B cell (primary cell): ENCODE measurements at regions not wholly inside any gene's neighbourhood (a gene's known extent, or its start where the extent isn't known, plus 50 kb on each side); places are given as distances from the start of the nearest gene placed in this dataset.

Source experiments
- ATAC-seq: fragments of 200-7000 bp; cut with Tn5 transposase; one replicate; pipeline ENCODE4 v1.10.0; 2021; ENCODE audit warnings: low read depth, mild to moderate bottlenecking, moderate number of reproducible peaks, moderate library complexity
- CTCF ChIA-PET: fragments of 350-600 bp; sonication (Branson Sonifier 250); formaldehyde crosslinking; loops from one replicate; lab custom pipeline; 2021; ENCODE audit warnings: antibody characterized with exemption, inconsistent platforms; lab: Charles Lee
- POLR2A ChIA-PET: fragments of 350-600 bp; sonication (Branson Sonifier 250); formaldehyde crosslinking; loops from one replicate; lab custom pipeline; 2021; ENCODE audit warnings: antibody characterized with exemption; lab: Charles Lee
- DNase-seq: peaks from one replicate; pipeline ENCODE4 v3.0.0; 2013
- H2AFZ ChIP-seq: 2 replicates; pipeline ENCODE4 v1.6.1; 2012; ENCODE audit warnings: mild to moderate bottlenecking, low read depth, low read length; ENCODE audit not compliant: insufficient read depth, poor library complexity, severe bottlenecking
- H3K27ac ChIP-seq, 2 donors: 1 replicate in 1 of 2; 2 replicates in 1 of 2; pipeline ENCODE4 v1.5.1; 2012 to 2013; ENCODE audit warnings: low read length in 2 of 2, mild to moderate bottlenecking in 2 of 2, moderate library complexity in 1 of 2
- H3K27me3 ChIP-seq, 4 experiments: fragments of 200-600 bp in 1 of 4; sonication (generic) in 1 of 4; replicated peaks in 1 of 4; 1 replicate in 2 of 4; 2 replicates in 2 of 4; pipeline versions ENCODE4 v1.6.1 to v1.7.0; 2013 to 2016; ENCODE audit warnings: low read length in 3 of 4, mild to moderate bottlenecking in 2 of 4, mixed read lengths in 1 of 4, moderate library complexity in 1 of 4; ENCODE audit not compliant: insufficient read depth in 4 of 4, control insufficient read depth in 3 of 4; ENCODE audit errors: control extremely low read depth in 1 of 4
- H3K36me3 ChIP-seq, 2 experiments: replicated peaks in 1 of 2; 1 replicate in 1 of 2; 2 replicates in 1 of 2; pipeline versions ENCODE4 v1.6.1 to v1.7.1; 2013; ENCODE audit warnings: low read length in 1 of 2; ENCODE audit not compliant: insufficient read depth in 2 of 2, control insufficient read depth in 1 of 2; ENCODE audit errors: control extremely low read depth in 1 of 2, extremely low read depth in 1 of 2
- H3K4me1 ChIP-seq, 2 donors: fragments of 200-600 bp in 1 of 2; sonication (generic) in 1 of 2; 1 replicate in 1 of 2; 2 replicates in 1 of 2; pipeline versions ENCODE4 v1.5.1 to v1.6.1; 2013 to 2017; ENCODE audit warnings: low read length in 2 of 2; ENCODE audit not compliant: control insufficient read depth in 2 of 2, insufficient read depth in 2 of 2
- H3K4me2 ChIP-seq: replicated peaks from 2 replicates; pipeline ENCODE3; 2012; ENCODE audit warnings: mild to moderate bottlenecking, low read depth, low read length; ENCODE audit not compliant: poor library complexity, severe bottlenecking
- H3K4me3 ChIP-seq, 5 experiments: fragments of 200-600 bp in 1 of 5; sonication (generic) in 1 of 5; 1 replicate in 3 of 5; 2 replicates in 2 of 5; pipeline versions ENCODE4 v1.5.1 to v1.7.0; 2011 to 2016; ENCODE audit warnings: low read length in 4 of 5, mild to moderate bottlenecking in 4 of 5, low read depth in 2 of 5, control low read depth in 1 of 5, moderate library complexity in 1 of 5; ENCODE audit not compliant: insufficient read depth in 1 of 5; ENCODE audit errors: control extremely low read depth in 1 of 5, extremely low read depth in 1 of 5
- H3K79me2 ChIP-seq: fragments of 200-600 bp; sonication (generic); one replicate; pipeline ENCODE4 v1.6.0; 2016; ENCODE audit warnings: low read length; ENCODE audit not compliant: control insufficient read depth, insufficient read depth
- H3K9ac ChIP-seq: fragments of 200-600 bp; sonication (generic); 2 replicates; pipeline ENCODE4 v1.6.1; 2017; ENCODE audit warnings: mild to moderate bottlenecking, low read length, moderate library complexity
- H3K9me3 ChIP-seq, 3 donors: one replicate each; pipeline versions ENCODE4 v1.6.1 to v1.7.1; 2013; ENCODE audit warnings: low read length in 2 of 3; ENCODE audit not compliant: control insufficient read depth in 2 of 3, insufficient read depth in 1 of 3; ENCODE audit errors: control extremely low read depth in 1 of 3
- H4K20me1 ChIP-seq: 2 replicates; pipeline ENCODE4 v1.6.0; 2012; ENCODE audit warnings: mild to moderate bottlenecking, low read length; ENCODE audit not compliant: insufficient read depth, control insufficient read depth, poor library complexity, severe bottlenecking
- H3K27ac Mint-ChIP-seq: one replicate; pipeline ENCODE4 v1.8.0; 2021; ENCODE audit warnings: mixed read lengths
- H3K27me3 Mint-ChIP-seq: one replicate; pipeline ENCODE4 v1.8.0; 2021; ENCODE audit warnings: mixed read lengths
- H3K4me1 Mint-ChIP-seq: one replicate; pipeline ENCODE4 v1.8.0; 2021; ENCODE audit warnings: mixed read lengths
- H3K4me3 Mint-ChIP-seq: one replicate; pipeline ENCODE4 v1.8.0; 2021; ENCODE audit warnings: mixed read lengths
- H3K9me3 Mint-ChIP-seq: one replicate; pipeline ENCODE4 v1.8.0; 2022; ENCODE audit warnings: mixed read lengths; ENCODE audit not compliant: insufficient read depth
- CTCF ChIP-seq: fragments of 200-600 bp; IDR thresholded peaks from one replicate; pipeline ENCODE4 v1.8.0; 2022; ENCODE audit warnings: antibody characterized with exemption, mild to moderate bottlenecking
- EZH2 ChIP-seq: IDR thresholded peaks from 2 replicates; pipeline ENCODE4 v1.6.1; 2012; ENCODE audit warnings: borderline replicate concordance, low read depth, mild to moderate bottlenecking, moderate library complexity, low read length; ENCODE audit not compliant: insufficient read depth, poor library complexity, severe bottlenecking
- WGBS: methylation state at CpG from one replicate; pipeline ENCODE4 v1.1.5; 2013; ENCODE audit warnings: missing lambda C conversion rate; ENCODE audit not compliant: insufficient coverage; 5-methylcytosine and 5-hydroxymethylcytosine counted together
- intact Hi-C: fragments of 100-400 bp; cut with micrococcal nuclease; formaldehyde crosslinking; loops from one replicate; pipeline ENCODE4 v1.10.0; 2022

- Histone ChIP-seq H3K27ac (no peak overlapping the region), H3K79me2 (no peaks in the 10 kb centered on the region), H3K4me3 (no peak overlapping the region), H3K9ac (no peak overlapping the region), H3K4me2 (no peak overlapping the region), H4K20me1 (no peaks in the 10 kb centered on the region), H3K27me3 (no peaks in the 10 kb centered on the region), H3K9me3 (peaks cover 0 to 3% (median 0%) of the 10 kb centered on the region in 3 donors), H2AFZ (no peak overlapping the region), H3K4me1 (no peaks in the 10 kb centered on the region), H3K36me3 (no peaks in the 10 kb centered on the region)
- H3K9me3 Mint-ChIP-seq = no peaks in the 10 kb centered on the region
- ChIA-PET CTCF (no interaction called here), POLR2A (no interaction called here)
- H3K4me1 Mint-ChIP-seq = no peaks in the 10 kb centered on the region
- ATAC-seq (no peak), DNase-seq (no peak)
- no CpG with 5 or more reads among the region's 8 CpGs for WGBS
- TF ChIP-seq CTCF = no peak
- TF ChIP-seq EZH2 = no peak
- intact Hi-C loops = no loop called here
- H3K27me3 Mint-ChIP-seq = peaks cover 7% of the 10 kb centered on the region
- no peak overlapping the region for H3K4me3 Mint-ChIP-seq
- no peak overlapping the region for H3K27ac Mint-ChIP-seq
Observed at GRCh38 chr18:11500153-11501122, 109.0 kb upstream of the SLC35G4 start.

- no peak overlapping the region for H3K27ac ChIP-seq
- no peak overlapping the region for H3K27ac Mint-ChIP-seq
- CTCF ChIA-PET = no interaction called here
- H3K4me2 ChIP-seq = no peak overlapping the region
- H3K9me3 Mint-ChIP-seq = no peaks in the 10 kb centered on the region
- TF ChIP-seq EZH2 (no peak), CTCF (no peak)
- H2AFZ ChIP-seq = no peak overlapping the region
- intact Hi-C loops = no loop called here
- no CpG with 5 or more reads among the region's 1 CpG for WGBS
- H3K4me1 Mint-ChIP-seq = no peaks in the 10 kb centered on the region
- H3K4me1 ChIP-seq = no peaks in the 10 kb centered on the region
- H3K27me3 Mint-ChIP-seq = peaks cover 4% of the 10 kb centered on the region
- H3K9ac ChIP-seq = no peak overlapping the region
- POLR2A ChIA-PET = no interaction called here
- no peaks in the 10 kb centered on the region for H4K20me1 ChIP-seq
- H3K4me3 Mint-ChIP-seq = no peak overlapping the region
- no peaks in the 10 kb centered on the region for H3K79me2 ChIP-seq
- no peak overlapping the region for H3K4me3 ChIP-seq
- DNase-seq (no peak), ATAC-seq (no peak)
- no peaks in the 10 kb centered on the region for H3K27me3 ChIP-seq
- H3K9me3 ChIP-seq = peaks cover 0 to 3% (median 0%) of the 10 kb centered on the region in 3 donors
- H3K36me3 ChIP-seq = no peaks in the 10 kb centered on the region
Observed at GRCh38 chr18:11498821-11499220, 110.6 kb upstream of the SLC35G4 start.
